OCI-LY7 (cell line): ENCODE measurements at regions not wholly inside any gene's neighbourhood (a gene's known extent, or its start where the extent isn't known, plus 50 kb on each side); places are given as distances from the start of the nearest gene placed in this dataset.

Experiments used
- CTCF ChIP-seq: fragments of 200-600 bp; sonication (generic); conservative IDR thresholded peaks from 2 replicates; pipeline ENCODE4 v1.5.1; 2014; ENCODE audit warnings: mild to moderate bottlenecking, antibody characterized with exemption, low read length, moderate library complexity, mixed read lengths
- EZH2phosphoT487 ChIP-seq: fragments of 200-600 bp; sonication (generic); IDR thresholded peaks from 2 replicates; pipeline ENCODE4 v1.6.1; 2018; ENCODE audit warnings: low read depth, borderline replicate concordance, mild to moderate bottlenecking, mixed run types, antibody characterized with exemption, low read length, moderate library complexity, mixed read lengths

DNA sequence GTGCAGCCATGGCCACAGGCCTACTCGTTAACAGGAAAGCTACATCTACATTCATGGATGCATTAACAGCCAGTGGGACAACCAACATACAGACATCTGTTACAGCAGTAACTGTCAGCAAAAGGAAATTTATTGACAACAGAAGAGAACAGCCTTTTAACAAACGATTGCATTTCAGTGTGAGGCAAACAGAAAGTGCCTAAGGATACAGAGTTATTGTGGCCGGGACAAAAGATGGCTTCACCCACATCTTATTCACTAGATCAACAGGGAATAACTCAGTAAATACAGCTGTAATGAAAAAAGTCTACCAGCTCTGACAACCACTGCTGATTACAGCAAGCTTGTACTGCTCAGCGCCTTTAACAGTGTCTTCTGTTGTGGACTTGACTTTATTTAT lies 61.5 kb upstream of the TBL1X start:
- no peak for TF ChIP-seq CTCF
- TF ChIP-seq EZH2phosphoT487 = no peak
